Adrenal gland (tissue), 5 donors: ENCODE measurements at regions not wholly inside any gene's neighbourhood (a gene's known extent, or its start where the extent isn't known, plus 50 kb on each side); places are given as distances from the start of the nearest gene placed in this dataset.

Experiments
- CTCF ChIP-seq, 6 experiments: fragments of 450-650 bp in 4 of 6; fragments of 200-600 bp in 2 of 6; sonication (generic) in 1 of 6; IDR thresholded peaks; 1 replicate in 5 of 6; 2 replicates in 1 of 6; pipeline versions ENCODE4 v1.5.1 to v1.8.0; 2016 to 2021; ENCODE audit warnings: antibody characterized with exemption in 6 of 6, mild to moderate bottlenecking in 2 of 6, moderate library complexity in 1 of 6
- POLR2A ChIP-seq, 2 donors: fragments of 450-650 bp; IDR thresholded peaks; one replicate each; pipeline ENCODE4 v1.6.1; 2017; ENCODE audit warnings: antibody characterized with exemption in 2 of 2, mild to moderate bottlenecking in 2 of 2, moderate library complexity in 1 of 2
- donor health status: DM: no; HTN: no; CAD: no.

- TF ChIP-seq CTCF (IDR thresholded peaks at IDR 0.05) (no peak), POLR2A (IDR thresholded peaks at IDR 0.05) (no peak)
Measured at GRCh38 chr4:107247738-107248137, 211.6 kb upstream of the DKK2 start.
